ENCODE measurements at regions not wholly inside any gene's neighbourhood (a gene's known extent, or its start where the extent isn't known, plus 50 kb on each side); places are given as distances from the start of the nearest gene placed in this dataset.

- no peak for TF ChIP-seq CTCF (IDR thresholded peaks at IDR 0.05)
- no peak for TF ChIP-seq POLR2A (IDR thresholded peaks at IDR 0.05)
Measured at GRCh38 chr9:107585465-107585864, 95.9 kb upstream of the KLF4 start.
